D721Med (cell line): ENCODE measurements at regions not wholly inside any gene's neighbourhood (a gene's known extent, or its start where the extent isn't known, plus 50 kb on each side); places are given as distances from the start of the nearest gene placed in this dataset.

Source experiments
- DNase-seq: peaks from one replicate; pipeline ENCODE4 v3.0.0; 2011; ENCODE audit warnings: low spot score; ENCODE audit not compliant: insufficient read length
- FAIRE-seq: peaks from 2 replicates; lab custom pipeline; 2011; peaks lifted over from hg19 to GRCh38; lab: Jason Lieb, UNC
- CTCF ChIP-seq: IDR thresholded peaks from 2 replicates; pipeline ENCODE4 v1.5.1; 2012; ENCODE audit warnings: mild to moderate bottlenecking, control low read depth; ENCODE audit not compliant: insufficient read depth; ENCODE audit errors: missing control alignments

GRCh38 chr3:13245615-13245978 is 172.4 kb upstream of the IQSEC1 start:
- no peak for FAIRE-seq
- no peak for DNase-seq

GRCh38 chr3:13243586-13243985 is 170.4 kb upstream of the IQSEC1 start:
- FAIRE-seq (no peak), DNase-seq (no peak)
- no peak for TF ChIP-seq CTCF

More at GRCh38 chr3:13245615-13245978, 172.4 kb upstream of the IQSEC1 start:
- no peak for TF ChIP-seq CTCF

DNA sequence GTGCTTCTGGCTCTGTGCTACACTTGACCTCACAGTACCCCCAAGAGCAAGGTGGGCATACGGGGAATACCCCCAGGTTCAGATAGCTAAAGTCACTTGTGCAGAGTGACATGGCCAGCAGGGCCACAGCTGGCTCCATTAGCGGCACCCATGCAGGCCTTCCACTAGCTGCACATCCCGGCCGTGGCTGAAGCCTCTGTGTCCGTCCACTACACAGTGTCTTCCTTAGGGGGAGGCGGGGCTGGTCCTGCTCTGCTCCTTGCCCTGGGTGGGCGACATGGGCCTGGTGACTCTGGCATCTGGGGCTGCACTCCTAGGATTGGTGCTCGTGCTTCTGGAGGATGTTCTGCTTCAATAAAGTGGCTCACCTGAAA is 169.1 kb upstream of the IQSEC1 start:
- DNase-seq: no peak
- no peak for FAIRE-seq
- no peak for TF ChIP-seq CTCF

DNA sequence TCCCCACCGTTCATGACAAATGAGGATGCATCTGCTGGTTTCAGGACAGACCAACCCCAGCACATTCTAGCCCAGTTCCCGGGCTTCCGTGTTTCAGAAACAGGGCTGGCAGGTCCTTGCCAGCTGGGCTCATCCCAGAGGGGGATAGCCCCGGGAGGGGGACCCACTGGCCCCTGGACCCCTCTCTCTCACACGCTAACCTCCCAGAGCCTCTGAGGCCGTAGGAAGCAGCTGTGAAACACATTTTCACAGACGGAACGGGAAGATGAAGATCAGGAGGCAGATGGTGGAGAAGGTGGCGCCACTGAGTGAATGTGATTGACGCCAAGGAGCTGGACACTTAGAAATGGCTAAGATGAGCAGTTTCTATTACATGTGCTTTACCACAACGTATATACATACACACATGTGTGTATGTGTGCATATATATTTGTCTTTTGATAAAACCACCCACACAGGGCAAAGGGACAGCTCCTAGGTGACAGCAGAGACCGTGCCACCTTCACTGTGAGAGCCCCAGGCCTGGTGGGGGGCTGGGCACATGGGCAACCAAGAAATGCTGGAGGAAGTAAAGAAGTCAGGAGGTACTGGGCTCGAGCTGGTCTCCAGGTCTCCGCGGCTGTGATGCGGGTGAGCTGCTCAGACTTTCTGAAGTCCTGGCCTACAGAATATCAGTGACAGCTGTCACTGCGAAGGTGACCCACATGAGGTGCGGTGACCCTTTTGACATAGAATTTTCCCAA is 168.6 kb upstream of the IQSEC1 start:
- no peak for FAIRE-seq
- no peak for DNase-seq
- no peak for TF ChIP-seq CTCF

DNA sequence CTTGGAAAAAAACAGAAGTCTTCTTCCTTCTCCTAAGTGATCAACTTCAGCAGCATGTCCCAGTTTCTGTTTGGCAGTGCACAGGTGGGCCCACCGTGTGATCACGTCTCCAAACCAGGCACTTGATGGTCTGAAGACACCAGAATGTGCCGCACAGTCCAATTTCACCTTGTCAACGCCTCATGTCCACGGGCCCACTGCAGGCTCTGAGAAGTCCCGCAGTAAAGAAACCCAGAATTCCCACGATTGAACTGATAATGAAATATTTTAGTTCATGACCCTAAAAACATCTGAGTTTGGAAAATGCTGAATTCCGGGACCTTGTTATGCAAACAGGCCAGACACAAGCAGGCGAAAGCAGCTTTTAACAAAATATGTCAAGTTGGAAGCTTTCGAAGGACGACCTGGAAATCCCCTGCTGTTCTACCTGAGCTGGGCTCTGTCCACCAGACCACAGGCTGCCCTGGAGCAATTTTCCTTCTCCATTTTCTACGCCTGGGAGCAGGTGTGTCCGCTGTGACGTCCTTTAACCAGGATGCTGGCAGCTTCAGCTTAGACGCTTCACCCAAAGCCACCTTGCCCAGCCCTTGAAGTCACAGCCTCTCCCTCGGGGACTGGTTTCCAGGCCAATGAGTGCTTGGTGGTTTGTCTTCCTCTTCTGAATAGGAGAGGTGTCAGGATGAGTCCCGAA is 167.8 kb upstream of the IQSEC1 start:
- FAIRE-seq: no peak
- no peak for TF ChIP-seq CTCF
- DNase-seq: no peak

- TF ChIP-seq CTCF: no peak
- no peak for FAIRE-seq
- DNase-seq: no peak
These were observed 166.2 kb upstream of the IQSEC1 start for GRCh38 chr3:13239467-13239760.
